RWPE2 (cell line): ENCODE measurements at regions not wholly inside any gene's neighbourhood (a gene's known extent, or its start where the extent isn't known, plus 50 kb on each side); places are given as distances from the start of the nearest gene placed in this dataset.

ENCODE experiments used
- ATAC-seq: fragments of 200-7000 bp; cut with Tn5 transposase; 3 replicates; pipeline ENCODE4 v1.9.1; 2021; ENCODE audit warnings: low read depth
- DNase-seq: peaks from one replicate; pipeline ENCODE4 v3.0.0-alpha.2; 2020; ENCODE audit warnings: low spot score
- H3K27ac ChIP-seq: fragments of 450-650 bp; 2 replicates; pipeline ENCODE4 v1.5.1; 2017; ENCODE audit warnings: mild to moderate bottlenecking; ENCODE audit not compliant: poor library complexity, severe bottlenecking
- H3K27me3 ChIP-seq: fragments of 250-450 bp; sonication (Bioruptor Pico); 2 replicates; pipeline ENCODE4 v1.5.1; 2021; ENCODE audit warnings: mild to moderate bottlenecking, moderate library complexity; ENCODE audit not compliant: insufficient read depth, poor library complexity, severe bottlenecking
- H3K36me3 ChIP-seq: fragments of 250-450 bp; sonication (Bioruptor Pico); 2 replicates; pipeline ENCODE4 v1.5.1; 2020; ENCODE audit warnings: low read depth, mild to moderate bottlenecking, moderate library complexity
- H3K4me1 ChIP-seq: fragments of 250-450 bp; sonication (Bioruptor Pico); 2 replicates; pipeline ENCODE4 v1.5.1; 2021; ENCODE audit warnings: mild to moderate bottlenecking, moderate library complexity; ENCODE audit not compliant: insufficient read depth, poor library complexity, severe bottlenecking
- H3K4me3 ChIP-seq: fragments of 250-450 bp; sonication (Bioruptor Pico); 2 replicates; pipeline ENCODE4 v1.5.1; 2021; ENCODE audit warnings: mild to moderate bottlenecking, moderate library complexity; ENCODE audit not compliant: severe bottlenecking
- H3K9me3 ChIP-seq: fragments of 250-450 bp; sonication (Bioruptor Pico); 2 replicates; pipeline ENCODE4 v1.5.1; 2021; ENCODE audit warnings: mild to moderate bottlenecking, moderate library complexity; ENCODE audit not compliant: severe bottlenecking
- CTCF ChIP-seq: fragments of 450-650 bp; IDR thresholded peaks from one replicate; pipeline ENCODE4 v1.5.1; 2017; ENCODE audit warnings: mild to moderate bottlenecking, moderate library complexity; ENCODE audit not compliant: poor library complexity, severe bottlenecking

DNA sequence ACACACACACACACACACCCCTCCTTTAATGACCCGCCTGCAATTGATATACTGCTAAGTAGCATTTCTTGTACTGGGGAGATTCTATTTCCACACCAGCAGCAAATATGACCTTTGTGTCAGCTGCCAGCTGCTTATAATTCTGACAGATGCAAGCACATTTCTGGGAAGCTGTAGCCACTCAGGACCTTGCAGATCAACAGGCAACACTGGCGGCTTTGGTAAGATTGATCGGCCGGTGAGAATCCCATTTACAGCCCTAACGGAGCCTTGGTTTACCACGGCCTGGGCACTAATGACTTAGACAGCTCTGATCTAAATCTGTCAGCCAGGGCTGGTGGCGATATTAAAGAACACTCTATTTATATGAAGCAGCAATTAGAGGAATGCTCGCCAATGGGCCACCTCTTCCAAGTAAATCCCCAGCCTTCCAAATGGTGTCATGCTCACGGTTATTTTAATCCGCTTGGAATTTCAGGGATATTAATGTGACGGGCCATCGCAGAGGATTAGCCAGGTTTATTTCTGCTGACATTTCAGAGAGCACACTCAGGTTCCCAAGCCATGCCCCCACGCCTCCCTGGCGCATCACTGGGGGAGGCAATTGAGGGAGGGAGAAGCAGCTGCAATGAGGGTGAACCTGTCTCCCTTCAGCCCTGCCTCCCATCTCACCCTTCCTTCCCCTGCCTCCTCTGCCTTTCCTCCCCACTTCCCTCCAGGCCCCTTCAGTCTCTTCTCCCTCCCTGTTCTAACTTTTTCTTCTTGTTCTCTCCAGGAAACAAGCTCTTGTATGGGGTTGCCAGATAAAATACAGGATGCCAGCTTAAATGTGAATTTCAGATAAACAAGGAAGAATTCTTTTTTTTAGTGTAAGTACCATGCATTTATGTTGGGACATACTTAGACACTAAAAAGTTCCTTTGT lies 287.0 kb downstream of the TLE3 start:
- H3K4me3 ChIP-seq, result no peak overlapping the region
- no peaks in the 10 kb centered on the region for H3K36me3 ChIP-seq
- ATAC-seq (no peak), DNase-seq (no peak)
- H3K4me1 ChIP-seq, result no peaks in the 10 kb centered on the region
- TF ChIP-seq CTCF, result no peak
- no peaks in the 10 kb centered on the region for H3K9me3 ChIP-seq
- no peaks in the 10 kb centered on the region for H3K27me3 ChIP-seq
- no peak overlapping the region for H3K27ac ChIP-seq

DNA sequence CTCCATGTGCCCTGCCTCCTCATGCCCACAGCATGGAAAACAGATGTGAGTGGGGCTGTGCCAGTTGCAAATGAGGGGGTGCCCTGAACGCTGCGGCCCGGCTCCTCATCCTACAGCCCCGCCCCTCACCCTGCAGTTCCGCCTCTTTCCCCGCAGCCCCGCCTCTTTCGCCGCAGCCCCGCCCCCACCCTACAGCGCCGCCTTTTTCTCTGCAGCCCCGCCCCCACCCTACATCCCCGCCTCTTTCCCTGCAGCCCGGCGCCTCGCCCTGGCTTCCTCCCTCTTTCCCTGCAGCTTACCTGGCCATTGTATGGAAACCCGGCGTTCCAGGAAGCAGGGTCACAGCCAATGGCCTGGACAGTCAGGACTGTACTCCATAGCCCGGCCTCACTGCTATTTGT lies 284.9 kb downstream of the TLE3 start:
- no peak for DNase-seq
- no peak overlapping the region for H3K27ac ChIP-seq
- H3K27me3 ChIP-seq, result peaks cover 4% of the 10 kb centered on the region
- no peaks in the 10 kb centered on the region for H3K9me3 ChIP-seq
- H3K4me3 ChIP-seq, result no peak overlapping the region
- no peaks in the 10 kb centered on the region for H3K36me3 ChIP-seq
- peak; percentile 15; the same call in 1 of the 3 replicates for ATAC-seq
- TF ChIP-seq CTCF, result no peak
- H3K4me1 ChIP-seq, result no peaks in the 10 kb centered on the region

- TF ChIP-seq CTCF, result no peak
- DNase-seq, result no peak
- Histone ChIP-seq H3K27ac (no peak overlapping the region), H3K36me3 (no peaks in the 10 kb centered on the region), H3K4me3 (no peak overlapping the region), H3K27me3 (peaks cover 15% of the 10 kb centered on the region), H3K9me3 (no peaks in the 10 kb centered on the region), H3K4me1 (no peaks in the 10 kb centered on the region)
- ATAC-seq, result peak; percentile 32; the same call in 1 of the 3 replicates
These were observed 283.8 kb downstream of the TLE3 start for GRCh38 chr15:69813881-69814280.

DNA sequence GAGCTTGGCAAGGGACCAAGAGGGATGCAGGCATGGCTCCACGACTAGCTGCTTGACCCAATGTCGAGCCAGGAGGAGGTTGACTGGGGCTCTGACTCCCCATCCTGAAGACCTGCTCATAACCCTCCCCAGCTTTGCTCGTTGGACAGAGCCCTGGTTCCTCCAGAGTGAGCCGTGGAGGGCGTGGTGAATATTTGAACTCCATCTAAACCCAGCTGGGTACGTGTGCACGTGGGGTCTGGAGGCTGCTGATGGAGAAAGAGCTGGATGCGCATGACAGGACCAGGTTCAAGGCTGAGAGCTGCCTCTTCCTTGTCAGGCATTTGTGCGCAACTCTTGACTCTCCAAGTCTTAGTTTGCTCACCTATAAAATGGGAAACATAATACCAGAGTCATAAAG lies 282.8 kb downstream of the TLE3 start:
- Histone ChIP-seq H3K9me3 (no peaks in the 10 kb centered on the region), H3K27ac (no peak overlapping the region), H3K4me1 (no peaks in the 10 kb centered on the region), H3K27me3 (peaks cover 25% of the 10 kb centered on the region), H3K36me3 (no peaks in the 10 kb centered on the region), H3K4me3 (no peak overlapping the region)
- DNase-seq, result no peak
- ATAC-seq, result no peak
- TF ChIP-seq CTCF, result no peak

GRCh38 chr15:69815793-69816192 lies 281.9 kb downstream of the TLE3 start:
- Histone ChIP-seq H3K4me1 (no peaks in the 10 kb centered on the region), H3K27me3 (peaks cover 31% of the 10 kb centered on the region), H3K27ac (no peak overlapping the region), H3K4me3 (no peak overlapping the region), H3K9me3 (no peaks in the 10 kb centered on the region), H3K36me3 (no peaks in the 10 kb centered on the region)
- ATAC-seq (no peak), DNase-seq (no peak)
- no peak for TF ChIP-seq CTCF
